Body of pancreas (tissue), 4 donors: ENCODE measurements at regions not wholly inside any gene's neighbourhood (a gene's known extent, or its start where the extent isn't known, plus 50 kb on each side); places are given as distances from the start of the nearest gene placed in this dataset.

Source experiments
- POLR2A ChIP-seq, 3 donors: fragments of 450-650 bp; IDR thresholded peaks; one replicate each; pipeline ENCODE4 v1.6.1; 2016; ENCODE audit warnings: antibody characterized with exemption in 3 of 3, mild to moderate bottlenecking in 2 of 3
- TF ChIP-seq, protein P1 (sequence below), 7 experiments: fragments of 450-650 bp in 4 of 7; fragments of 200-600 bp in 3 of 7; sonication (generic) in 3 of 7; IDR thresholded peaks; one replicate each; pipeline ENCODE4 v1.5.1; 2016 to 2019; ENCODE audit warnings: antibody characterized with exemption in 7 of 7

- TF ChIP-seq POLR2A (IDR thresholded peaks at IDR 0.05), result no peak
- TF ChIP-seq, protein P1, sequence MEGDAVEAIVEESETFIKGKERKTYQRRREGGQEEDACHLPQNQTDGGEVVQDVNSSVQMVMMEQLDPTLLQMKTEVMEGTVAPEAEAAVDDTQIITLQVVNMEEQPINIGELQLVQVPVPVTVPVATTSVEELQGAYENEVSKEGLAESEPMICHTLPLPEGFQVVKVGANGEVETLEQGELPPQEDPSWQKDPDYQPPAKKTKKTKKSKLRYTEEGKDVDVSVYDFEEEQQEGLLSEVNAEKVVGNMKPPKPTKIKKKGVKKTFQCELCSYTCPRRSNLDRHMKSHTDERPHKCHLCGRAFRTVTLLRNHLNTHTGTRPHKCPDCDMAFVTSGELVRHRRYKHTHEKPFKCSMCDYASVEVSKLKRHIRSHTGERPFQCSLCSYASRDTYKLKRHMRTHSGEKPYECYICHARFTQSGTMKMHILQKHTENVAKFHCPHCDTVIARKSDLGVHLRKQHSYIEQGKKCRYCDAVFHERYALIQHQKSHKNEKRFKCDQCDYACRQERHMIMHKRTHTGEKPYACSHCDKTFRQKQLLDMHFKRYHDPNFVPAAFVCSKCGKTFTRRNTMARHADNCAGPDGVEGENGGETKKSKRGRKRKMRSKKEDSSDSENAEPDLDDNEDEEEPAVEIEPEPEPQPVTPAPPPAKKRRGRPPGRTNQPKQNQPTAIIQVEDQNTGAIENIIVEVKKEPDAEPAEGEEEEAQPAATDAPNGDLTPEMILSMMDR (IDR thresholded peaks at IDR 0.05), result no peak
Observed at GRCh38 chr20:58084566-58084965, 143.9 kb downstream of the ANKRD60 start.
